HCT116 (cell line): ENCODE measurements at regions not wholly inside any gene's neighbourhood (a gene's known extent, or its start where the extent isn't known, plus 50 kb on each side); places are given as distances from the start of the nearest gene placed in this dataset.

Source experiments
- CEBPB ChIP-seq: IDR thresholded peaks from 2 replicates; pipeline ENCODE4 v1.6.1; 2012; ENCODE audit warnings: low read depth
- POLR2A ChIP-seq: IDR thresholded peaks from 2 replicates; pipeline ENCODE4 v1.7.0; 2011; ENCODE audit warnings: borderline replicate concordance; ENCODE audit not compliant: insufficient read depth, insufficient read length; ENCODE audit errors: extremely low read depth
- POLR2AphosphoS5 ChIP-seq: IDR thresholded peaks from 2 replicates; pipeline ENCODE4 v1.6.1; 2011; ENCODE audit warnings: mild to moderate bottlenecking, low read depth, low read length, moderate library complexity
- RAD21 ChIP-seq: IDR thresholded peaks from 2 replicates; pipeline ENCODE4 v1.6.1; 2012; ENCODE audit warnings: low read depth, mild to moderate bottlenecking
- SRF ChIP-seq: IDR thresholded peaks from 2 replicates; pipeline ENCODE4 v1.6.1; 2012; ENCODE audit warnings: low read depth
- ZFX ChIP-seq: fragments of 450-650 bp; IDR thresholded peaks from 2 replicates; pipeline ENCODE4 v1.6.1; 2017
- ZNF274 ChIP-seq: fragments of 200-500 bp; sonication (Bioruptor generic); IDR thresholded peaks from 2 replicates; pipeline ENCODE4 v1.6.1; 2014; ENCODE audit warnings: mild to moderate bottlenecking, low read depth, low read length, inconsistent platforms
- TF ChIP-seq, protein P1 (sequence below), 3 experiments: fragments of 200-600 bp in 1 of 3; sonication (generic) in 1 of 3; IDR thresholded peaks in 2 of 3; conservative IDR thresholded peaks in 1 of 3; 2 replicates each; pipeline ENCODE4 v1.5.1; 2012 to 2017; ENCODE audit warnings: low read depth in 2 of 3, low read length in 2 of 3, antibody characterized with exemption in 1 of 3, borderline replicate concordance in 1 of 3, control low read depth in 1 of 3, mild to moderate bottlenecking in 1 of 3, mixed read lengths in 1 of 3, mixed run types in 1 of 3, moderate library complexity in 1 of 3; ENCODE audit not compliant: insufficient read depth in 1 of 3
- TF ChIP-seq, protein P2 (sequence below): IDR thresholded peaks from 2 replicates; pipeline ENCODE4 v1.6.1; 2012

DNA sequence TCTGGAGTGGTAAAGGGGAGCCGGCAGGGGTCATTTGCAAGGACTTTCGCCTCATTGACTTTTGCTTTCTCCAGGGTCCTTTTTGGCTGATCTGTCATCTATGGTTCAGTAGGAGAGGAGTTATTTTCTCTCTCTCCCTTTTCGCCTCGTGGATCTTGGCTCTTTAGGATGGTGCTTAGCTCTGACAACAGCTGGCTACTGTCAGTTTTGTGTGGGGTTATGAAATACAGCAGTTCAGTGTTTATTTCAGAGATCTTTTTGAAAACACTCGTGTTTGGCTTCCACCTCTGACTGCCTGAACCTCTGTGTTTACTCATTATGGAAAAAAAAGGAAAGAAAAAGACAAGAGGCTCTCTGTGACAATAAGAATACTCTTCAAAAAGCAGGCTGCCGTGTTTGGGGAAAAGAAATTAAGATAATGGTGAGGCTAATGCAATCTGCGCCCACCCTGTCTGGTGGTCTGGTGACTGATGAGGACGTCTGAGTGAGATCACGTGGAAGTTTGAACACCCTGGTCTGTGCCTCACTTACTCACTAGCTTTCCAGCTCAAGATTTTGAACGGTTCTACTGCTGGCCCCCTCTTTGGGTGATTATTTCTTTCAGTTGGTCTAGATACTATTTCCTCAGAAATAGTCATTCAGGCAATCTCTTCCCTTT, 567.7 kb downstream of the CAAP1 start:
- TF ChIP-seq POLR2AphosphoS5 (no peak), POLR2A (no peak), ZNF274 (no peak), RAD21 (no peak), ZFX (no peak), CEBPB (no peak), SRF (no peak)
- TF ChIP-seq, protein P1, sequence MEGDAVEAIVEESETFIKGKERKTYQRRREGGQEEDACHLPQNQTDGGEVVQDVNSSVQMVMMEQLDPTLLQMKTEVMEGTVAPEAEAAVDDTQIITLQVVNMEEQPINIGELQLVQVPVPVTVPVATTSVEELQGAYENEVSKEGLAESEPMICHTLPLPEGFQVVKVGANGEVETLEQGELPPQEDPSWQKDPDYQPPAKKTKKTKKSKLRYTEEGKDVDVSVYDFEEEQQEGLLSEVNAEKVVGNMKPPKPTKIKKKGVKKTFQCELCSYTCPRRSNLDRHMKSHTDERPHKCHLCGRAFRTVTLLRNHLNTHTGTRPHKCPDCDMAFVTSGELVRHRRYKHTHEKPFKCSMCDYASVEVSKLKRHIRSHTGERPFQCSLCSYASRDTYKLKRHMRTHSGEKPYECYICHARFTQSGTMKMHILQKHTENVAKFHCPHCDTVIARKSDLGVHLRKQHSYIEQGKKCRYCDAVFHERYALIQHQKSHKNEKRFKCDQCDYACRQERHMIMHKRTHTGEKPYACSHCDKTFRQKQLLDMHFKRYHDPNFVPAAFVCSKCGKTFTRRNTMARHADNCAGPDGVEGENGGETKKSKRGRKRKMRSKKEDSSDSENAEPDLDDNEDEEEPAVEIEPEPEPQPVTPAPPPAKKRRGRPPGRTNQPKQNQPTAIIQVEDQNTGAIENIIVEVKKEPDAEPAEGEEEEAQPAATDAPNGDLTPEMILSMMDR (IDR thresholded peaks at IDR 0.05 in 2 of 3, conservative IDR thresholded peaks at IDR 0.05 in 1 of 3; ENCODE audit: borderline replicate concordance in 1 of 3, insufficient read depth in 1 of 3, low read depth in 2 of 3, low read length in 2 of 3) = no peak
- TF ChIP-seq, protein P2, sequence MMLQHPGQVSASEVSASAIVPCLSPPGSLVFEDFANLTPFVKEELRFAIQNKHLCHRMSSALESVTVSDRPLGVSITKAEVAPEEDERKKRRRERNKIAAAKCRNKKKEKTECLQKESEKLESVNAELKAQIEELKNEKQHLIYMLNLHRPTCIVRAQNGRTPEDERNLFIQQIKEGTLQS = no peak
